NCI-H2171 treated with DMSO at 0.1 percent for 48 hours (cell line): ENCODE measurements at regions not wholly inside any gene's neighbourhood (a gene's known extent, or its start where the extent isn't known, plus 50 kb on each side); places are given as distances from the start of the nearest gene placed in this dataset.

ENCODE experiments used
- DNase-seq: peaks from one replicate; lab custom pipeline; 2025; lab: John Stamatoyannopoulos, UW

- no peak for DNase-seq
These were observed 51.3 kb upstream of the RELL1 start for GRCh38 chr4:37737466-37737865.
